GM18909 (cell line): ENCODE measurements at regions not wholly inside any gene's neighbourhood (a gene's known extent, or its start where the extent isn't known, plus 50 kb on each side); places are given as distances from the start of the nearest gene placed in this dataset.
A peak's percentile ranks its signal among the peaks of the same experiment; 100 is the strongest.
"Not testable (repeated sequence)": the region's sequence is repeated elsewhere in the genome, so short reads cannot be mapped to it uniquely, and the experiment has no call there.

Experiments used
- ATAC-seq: cut with Tn5 transposase; IDR thresholded peaks from one replicate; pipeline ENCODE4 v1.9.1; 2021; ENCODE audit warnings: mild to moderate bottlenecking; ENCODE audit not compliant: unreplicated experiment, poor library complexity

DNA sequence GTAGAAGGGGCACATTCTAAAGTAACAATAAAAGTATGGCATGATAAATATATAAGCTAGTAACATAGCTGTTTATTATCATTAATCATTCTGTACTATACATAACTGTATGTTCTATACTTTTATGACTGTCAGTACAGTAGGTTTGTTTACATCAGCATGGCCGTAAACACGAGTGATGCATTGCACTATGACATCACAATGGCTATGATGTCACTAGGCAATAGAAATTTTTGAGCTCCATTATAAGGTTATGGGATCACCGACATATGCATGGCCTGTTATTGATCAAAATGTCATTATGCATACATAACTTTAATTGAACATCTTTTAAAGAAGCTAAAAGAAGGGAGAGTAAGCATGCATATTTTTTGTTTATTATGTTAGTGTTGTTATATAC is 200.1 kb upstream of the SHH start:
- no peak for ATAC-seq

- no peak for ATAC-seq
These were observed 197.3 kb upstream of the SHH start for GRCh38 chr7:156009569-156009968.

GRCh38 chr7:156006876-156007275 is 194.6 kb upstream of the SHH start:
- ATAC-seq, result not testable (repeated sequence)

DNA sequence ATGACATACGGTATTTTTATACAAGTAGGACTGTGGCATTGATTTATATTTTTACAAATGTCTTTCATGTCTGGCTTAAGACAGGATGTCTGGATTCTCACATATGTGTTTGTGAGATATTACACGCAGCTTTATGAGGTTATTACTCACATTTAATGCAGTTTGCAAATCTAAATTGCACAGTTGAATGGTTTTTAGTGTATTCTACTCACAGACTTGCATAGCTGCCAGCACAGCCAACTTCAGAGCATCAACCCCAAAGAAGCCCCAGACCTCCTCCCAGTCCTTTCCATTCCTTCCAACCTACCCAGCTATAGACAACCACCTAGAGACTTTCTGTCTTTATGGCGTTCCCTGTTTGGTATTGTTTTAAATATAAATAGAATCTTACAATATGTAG is 193.8 kb upstream of the SHH start:
- no peak for ATAC-seq

GRCh38 chr7:156005202-156005691 is 193.0 kb upstream of the SHH start:
- no peak for ATAC-seq

GRCh38 chr7:156004265-156005201 is 192.3 kb upstream of the SHH start:
- ATAC-seq, result no peak

DNA sequence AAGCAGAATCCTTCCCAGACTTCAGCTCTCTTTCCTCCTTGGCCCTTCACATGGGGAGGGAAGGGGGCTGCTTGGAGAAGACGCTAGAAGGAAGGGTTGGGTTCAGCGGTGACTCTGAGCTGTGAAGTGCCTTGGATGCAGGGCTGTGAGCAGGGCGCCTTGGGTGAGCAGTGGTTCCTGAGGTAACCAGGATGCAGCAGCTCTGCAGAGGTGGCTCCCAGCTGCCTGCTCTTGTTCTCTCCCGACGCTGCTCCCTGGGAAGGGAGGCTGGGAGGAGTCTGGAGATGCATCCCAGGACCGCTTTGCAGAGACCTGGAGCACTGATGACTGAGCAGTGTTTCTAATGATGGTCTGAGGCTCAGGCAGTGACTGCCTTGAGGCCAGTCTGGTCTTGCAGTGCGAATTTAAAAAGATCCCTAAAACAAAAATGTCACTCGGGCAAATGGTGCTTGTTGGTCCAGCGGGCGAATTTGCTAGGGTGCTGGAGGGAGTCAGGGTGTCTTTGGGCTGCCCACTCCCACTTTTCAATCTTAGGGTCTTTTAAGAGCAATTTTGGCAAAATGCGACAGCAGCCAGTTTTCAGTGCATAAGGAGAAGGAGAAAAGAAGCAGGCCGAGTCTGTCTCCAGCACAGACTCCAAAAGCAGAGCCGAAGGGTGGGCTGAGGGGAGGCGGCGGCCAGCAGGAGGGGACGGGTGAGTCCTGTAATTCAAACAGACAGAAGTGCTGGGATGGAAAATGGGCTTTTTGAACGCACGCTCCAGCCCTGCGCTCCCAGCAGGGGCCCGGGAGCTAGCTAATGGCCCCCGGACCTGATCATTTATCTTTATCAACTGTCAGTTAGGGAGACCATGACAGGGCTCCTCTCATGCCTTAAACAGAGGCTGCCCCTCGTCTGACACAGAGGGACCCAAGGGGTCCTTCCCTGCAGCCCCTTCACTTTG is 191.2 kb upstream of the SHH start:
- no peak for ATAC-seq

DNA sequence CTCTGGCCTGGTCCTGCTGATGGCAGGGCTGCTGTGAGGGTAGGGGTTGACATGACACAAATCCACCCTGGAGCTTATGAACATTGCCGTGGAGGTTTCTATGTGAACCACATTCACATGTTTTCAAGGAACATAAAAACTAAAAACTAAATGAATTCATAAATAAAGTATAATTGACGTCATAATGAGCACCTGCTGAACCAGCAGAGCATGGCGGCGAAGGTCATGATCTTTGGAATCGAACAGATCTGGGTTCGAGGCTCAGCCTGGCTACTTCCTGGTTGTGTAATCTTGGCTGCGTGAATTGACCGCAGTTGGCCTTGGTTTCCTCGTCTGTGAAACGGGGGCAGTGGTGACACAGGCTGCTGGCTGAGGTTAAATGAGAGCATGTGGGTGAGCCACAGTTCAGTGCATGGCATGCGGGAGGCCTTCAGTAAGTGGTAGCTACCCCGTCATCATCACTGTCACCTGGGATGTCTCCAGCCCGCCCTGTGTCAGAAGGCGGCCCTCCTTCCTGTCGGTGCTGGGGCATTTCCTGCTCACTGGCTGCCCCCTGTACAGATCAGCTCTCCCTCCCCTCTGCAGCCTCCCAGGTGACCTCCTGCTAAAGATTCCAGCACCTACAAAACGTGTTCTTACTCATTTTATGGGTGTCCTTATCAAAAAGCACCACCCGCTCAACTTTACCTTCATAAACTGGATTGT is 190.3 kb upstream of the SHH start:
- no peak for ATAC-seq

DNA sequence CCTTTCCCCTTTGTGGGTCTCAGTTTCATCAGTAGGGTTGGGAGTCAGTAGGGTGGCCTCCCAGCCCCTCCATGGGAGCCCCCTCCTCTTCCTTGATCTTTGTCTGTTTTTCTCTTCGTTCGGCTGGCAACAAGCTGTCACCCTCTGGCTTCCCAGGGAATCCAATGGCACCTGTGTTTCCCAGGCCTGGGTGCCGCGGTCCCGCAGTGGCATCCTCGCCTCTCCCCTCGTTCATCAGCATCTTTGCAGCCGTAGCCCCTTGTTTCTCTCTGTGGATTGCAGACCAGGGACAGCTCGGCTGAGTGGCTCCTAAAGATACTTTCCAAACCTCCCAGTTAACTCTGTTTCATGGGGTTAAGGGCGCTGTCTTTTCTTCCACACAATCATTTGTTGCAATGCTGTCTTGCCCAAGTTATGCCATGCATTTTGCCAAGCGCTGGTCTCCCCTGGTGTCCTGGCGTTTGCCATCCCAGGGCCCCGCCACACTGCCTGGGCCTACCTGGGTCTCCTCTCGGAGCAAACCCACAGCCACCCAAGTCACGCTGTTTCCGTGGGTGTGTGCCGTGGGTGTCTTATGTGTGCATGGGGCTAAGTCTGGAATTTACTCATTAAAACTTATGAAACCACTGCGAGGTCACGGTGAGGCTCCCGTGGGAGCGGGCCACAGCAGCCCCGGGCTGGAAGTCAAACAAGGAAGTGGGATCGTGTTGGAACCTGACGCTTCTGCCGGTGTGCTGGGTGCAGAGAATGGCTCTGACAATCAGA is 189.4 kb upstream of the SHH start:
- ATAC-seq, result no peak

DNA sequence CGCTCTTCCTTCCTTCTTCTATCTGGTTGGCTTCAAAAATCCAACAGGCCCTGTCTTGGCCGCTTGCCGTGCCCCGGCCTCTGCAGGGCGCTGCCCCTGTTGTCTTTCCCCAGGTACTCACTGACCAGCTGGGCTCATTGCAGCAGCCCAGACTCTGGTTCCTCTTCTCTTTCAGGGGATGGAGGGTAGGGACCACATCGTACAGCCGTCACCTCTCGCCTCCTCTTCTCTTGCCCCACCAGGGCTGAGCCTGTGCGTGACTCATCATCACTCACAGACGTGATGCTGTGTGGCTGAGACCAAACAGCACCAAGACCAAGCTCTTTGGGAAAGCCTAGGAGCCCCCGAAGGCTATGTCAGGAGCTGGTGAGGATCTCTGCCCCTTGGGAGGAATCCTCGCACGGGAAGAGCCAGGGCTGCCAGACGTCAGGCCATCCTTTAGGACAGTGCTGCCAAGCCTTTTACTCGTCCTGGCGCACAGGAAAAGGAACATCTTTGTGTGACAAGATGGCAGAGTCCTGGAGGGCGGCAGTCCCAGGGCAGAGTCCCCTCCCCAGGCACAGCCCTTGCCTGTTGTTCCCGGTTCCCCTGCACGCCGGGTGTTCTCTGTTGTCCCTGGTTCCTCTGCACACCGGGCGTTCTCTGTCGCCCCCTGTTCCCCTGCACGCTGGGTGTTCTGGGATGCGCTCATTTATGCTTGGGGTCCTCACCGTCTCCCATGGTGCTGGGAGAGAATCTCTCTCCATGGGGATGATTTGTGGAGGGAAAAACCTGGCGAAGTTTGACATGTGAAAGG is 188.5 kb upstream of the SHH start:
- ATAC-seq, result no peak

- ATAC-seq, result no peak
These were observed 187.6 kb upstream of the SHH start for GRCh38 chr7:155999631-156000489.

GRCh38 chr7:155998766-155999630 is 186.7 kb upstream of the SHH start:
- no peak for ATAC-seq

GRCh38 chr7:155998328-155998691 is 186.0 kb upstream of the SHH start:
- ATAC-seq, result no peak

GRCh38 chr7:155997431-155998327 is 185.4 kb upstream of the SHH start:
- ATAC-seq, result no peak

DNA sequence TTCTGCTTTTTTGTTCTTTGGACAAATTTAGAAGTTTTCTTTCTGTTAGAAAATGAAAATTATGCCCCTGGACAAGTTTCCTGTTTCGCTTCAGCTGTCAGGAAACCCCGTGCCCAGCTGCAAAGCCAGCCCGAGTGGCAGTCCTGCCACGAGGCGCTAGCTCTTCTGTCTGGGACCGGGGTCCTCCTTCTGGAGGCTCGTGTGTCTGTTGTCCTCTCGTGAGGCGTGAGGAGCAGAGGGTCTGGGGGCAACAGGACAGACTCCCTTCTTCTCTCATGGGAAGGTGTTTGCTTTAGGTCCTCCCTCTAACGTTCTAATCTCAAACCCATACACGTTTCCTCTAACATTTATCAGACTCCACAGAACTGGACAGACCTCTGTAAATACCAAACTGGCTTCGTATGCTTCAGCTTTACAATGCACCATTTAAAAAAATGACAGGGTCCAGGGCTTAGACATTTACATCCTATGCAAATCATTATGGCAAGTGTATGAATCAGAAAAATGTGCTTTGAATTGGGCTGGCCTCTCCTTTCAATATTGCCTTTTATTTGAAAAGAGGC is 184.5 kb upstream of the SHH start:
- ATAC-seq, result no peak

- ATAC-seq, result peak; percentile 55
These were observed 182.9 kb upstream of the SHH start for GRCh38 chr7:155995183-155995612.
